HEK293 (cell line): ENCODE measurements at regions not wholly inside any gene's neighbourhood (a gene's known extent, or its start where the extent isn't known, plus 50 kb on each side); places are given as distances from the start of the nearest gene placed in this dataset.
"Not testable (repeated sequence)": the region's sequence is repeated elsewhere in the genome, so short reads cannot be mapped to it uniquely, and the experiment has no call there.

Source experiments
- HIC1 ChIP-seq: fragments of 450-650 bp; formaldehyde crosslinking; IDR thresholded peaks from 2 replicates; pipeline ENCODE4 v1.5.1; 2016; ENCODE audit warnings: missing biosample characterization, missing genetic modification characterization
- REST ChIP-seq: fragments of 450-650 bp; formaldehyde crosslinking; IDR thresholded peaks from 2 replicates; pipeline ENCODE4 v1.5.1; 2016; ENCODE audit warnings: missing biosample characterization, missing genetic modification characterization
- ZNF138 ChIP-seq: fragments of 450-650 bp; formaldehyde crosslinking; IDR thresholded peaks from 2 replicates; pipeline ENCODE4 v1.5.1; 2016; ENCODE audit warnings: missing biosample characterization, missing genetic modification characterization, borderline replicate concordance
- ZNF366 ChIP-seq: fragments of 450-650 bp; formaldehyde crosslinking; conservative IDR thresholded peaks from 2 replicates; pipeline ENCODE4 v1.5.1; 2016; ENCODE audit warnings: missing biosample characterization, missing genetic modification characterization
- ZNF561 ChIP-seq: fragments of 450-650 bp; IDR thresholded peaks from 2 replicates; pipeline ENCODE4 v1.5.1; 2018; ENCODE audit warnings: missing biosample characterization, missing genetic modification characterization, borderline replicate concordance
- ZNF701 ChIP-seq: fragments of 450-650 bp; formaldehyde crosslinking; IDR thresholded peaks from 2 replicates; pipeline ENCODE4 v1.5.1; 2016; ENCODE audit warnings: missing biosample characterization, missing genetic modification characterization
- ZSCAN16 ChIP-seq: fragments of 450-650 bp; formaldehyde crosslinking; IDR thresholded peaks from 2 replicates; pipeline ENCODE4 v1.5.1; 2016; ENCODE audit warnings: missing biosample characterization, missing genetic modification characterization
- TF ChIP-seq, protein P1 (sequence below): fragments of 450-650 bp; formaldehyde crosslinking; IDR thresholded peaks from 2 replicates; pipeline ENCODE4 v1.5.1; 2016; ENCODE audit warnings: missing biosample characterization, missing genetic modification characterization
- TF ChIP-seq, protein P2 (sequence below): fragments of 450-650 bp; formaldehyde crosslinking; IDR thresholded peaks from 2 replicates; pipeline ENCODE4 v1.5.1; 2016; ENCODE audit warnings: missing biosample characterization, missing genetic modification characterization
- TF ChIP-seq, protein P3 (sequence below): fragments of 450-650 bp; formaldehyde crosslinking; IDR thresholded peaks from 2 replicates; pipeline ENCODE4 v1.5.1; 2017; ENCODE audit warnings: missing biosample characterization, missing genetic modification characterization
- TF ChIP-seq, protein P4 (sequence below): fragments of 450-650 bp; formaldehyde crosslinking; IDR thresholded peaks from 2 replicates; pipeline ENCODE4 v1.5.1; 2016; ENCODE audit warnings: missing biosample characterization, missing genetic modification characterization

DNA sequence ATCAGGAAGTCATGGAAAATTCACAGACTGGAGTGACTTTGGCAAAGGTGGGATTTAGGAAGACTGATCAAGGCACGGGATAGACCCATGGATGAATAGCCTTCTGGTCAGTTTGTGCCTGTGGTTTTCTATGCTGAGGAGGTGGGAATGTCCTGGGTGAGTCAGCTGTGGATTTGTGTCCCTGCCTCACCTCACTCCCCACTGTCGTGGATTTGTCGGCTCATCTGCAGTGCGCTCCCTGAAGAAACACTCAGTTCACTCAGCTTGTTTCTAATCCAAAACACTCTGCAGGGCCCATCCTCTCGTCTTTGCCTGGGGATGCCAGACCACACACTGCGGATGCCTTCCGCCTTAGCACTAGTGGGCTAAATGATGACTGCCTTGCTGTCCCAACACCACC lies 50.2 kb upstream of the TP53BP2 start:
- TF ChIP-seq, protein P1, sequence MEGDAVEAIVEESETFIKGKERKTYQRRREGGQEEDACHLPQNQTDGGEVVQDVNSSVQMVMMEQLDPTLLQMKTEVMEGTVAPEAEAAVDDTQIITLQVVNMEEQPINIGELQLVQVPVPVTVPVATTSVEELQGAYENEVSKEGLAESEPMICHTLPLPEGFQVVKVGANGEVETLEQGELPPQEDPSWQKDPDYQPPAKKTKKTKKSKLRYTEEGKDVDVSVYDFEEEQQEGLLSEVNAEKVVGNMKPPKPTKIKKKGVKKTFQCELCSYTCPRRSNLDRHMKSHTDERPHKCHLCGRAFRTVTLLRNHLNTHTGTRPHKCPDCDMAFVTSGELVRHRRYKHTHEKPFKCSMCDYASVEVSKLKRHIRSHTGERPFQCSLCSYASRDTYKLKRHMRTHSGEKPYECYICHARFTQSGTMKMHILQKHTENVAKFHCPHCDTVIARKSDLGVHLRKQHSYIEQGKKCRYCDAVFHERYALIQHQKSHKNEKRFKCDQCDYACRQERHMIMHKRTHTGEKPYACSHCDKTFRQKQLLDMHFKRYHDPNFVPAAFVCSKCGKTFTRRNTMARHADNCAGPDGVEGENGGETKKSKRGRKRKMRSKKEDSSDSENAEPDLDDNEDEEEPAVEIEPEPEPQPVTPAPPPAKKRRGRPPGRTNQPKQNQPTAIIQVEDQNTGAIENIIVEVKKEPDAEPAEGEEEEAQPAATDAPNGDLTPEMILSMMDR: not testable (repeated sequence)
- TF ChIP-seq, protein P2, sequence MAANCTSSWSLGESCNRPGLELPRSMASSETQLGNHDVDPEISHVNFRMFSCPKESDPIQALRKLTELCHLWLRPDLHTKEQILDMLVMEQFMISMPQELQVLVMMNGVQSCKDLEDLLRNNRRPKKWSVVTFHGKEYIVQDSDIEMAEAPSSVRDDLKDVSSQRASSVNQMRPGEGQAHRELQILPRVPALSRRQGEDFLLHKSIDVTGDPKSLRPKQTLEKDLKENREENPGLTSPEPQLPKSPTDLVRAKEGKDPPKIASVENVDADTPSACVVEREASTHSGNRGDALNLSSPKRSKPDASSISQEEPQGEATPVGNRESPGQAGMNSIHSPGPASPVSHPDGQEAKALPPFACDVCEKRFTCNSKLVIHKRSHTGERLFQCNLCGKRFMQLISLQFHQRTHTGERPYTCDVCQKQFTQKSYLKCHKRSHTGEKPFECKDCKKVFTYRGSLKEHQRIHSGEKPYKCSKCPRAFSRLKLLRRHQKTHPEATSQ (tag by site-specific recombination): not testable (repeated sequence)
- TF ChIP-seq REST (tag by site-specific recombination); ZNF701; ZNF366 (tag by site-specific recombination); HIC1 (tag by site-specific recombination); ZSCAN16 (tag by site-specific recombination); ZNF561 (tag by site-specific recombination); ZNF138 (tag by site-specific recombination): not testable (repeated sequence)
- TF ChIP-seq, protein P3, sequence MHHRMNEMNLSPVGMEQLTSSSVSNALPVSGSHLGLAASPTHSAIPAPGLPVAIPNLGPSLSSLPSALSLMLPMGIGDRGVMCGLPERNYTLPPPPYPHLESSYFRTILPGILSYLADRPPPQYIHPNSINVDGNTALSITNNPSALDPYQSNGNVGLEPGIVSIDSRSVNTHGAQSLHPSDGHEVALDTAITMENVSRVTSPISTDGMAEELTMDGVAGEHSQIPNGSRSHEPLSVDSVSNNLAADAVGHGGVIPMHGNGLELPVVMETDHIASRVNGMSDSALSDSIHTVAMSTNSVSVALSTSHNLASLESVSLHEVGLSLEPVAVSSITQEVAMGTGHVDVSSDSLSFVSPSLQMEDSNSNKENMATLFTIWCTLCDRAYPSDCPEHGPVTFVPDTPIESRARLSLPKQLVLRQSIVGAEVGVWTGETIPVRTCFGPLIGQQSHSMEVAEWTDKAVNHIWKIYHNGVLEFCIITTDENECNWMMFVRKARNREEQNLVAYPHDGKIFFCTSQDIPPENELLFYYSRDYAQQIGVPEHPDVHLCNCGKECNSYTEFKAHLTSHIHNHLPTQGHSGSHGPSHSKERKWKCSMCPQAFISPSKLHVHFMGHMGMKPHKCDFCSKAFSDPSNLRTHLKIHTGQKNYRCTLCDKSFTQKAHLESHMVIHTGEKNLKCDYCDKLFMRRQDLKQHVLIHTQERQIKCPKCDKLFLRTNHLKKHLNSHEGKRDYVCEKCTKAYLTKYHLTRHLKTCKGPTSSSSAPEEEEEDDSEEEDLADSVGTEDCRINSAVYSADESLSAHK (tag by site-specific recombination): not testable (repeated sequence)
- TF ChIP-seq, protein P4, sequence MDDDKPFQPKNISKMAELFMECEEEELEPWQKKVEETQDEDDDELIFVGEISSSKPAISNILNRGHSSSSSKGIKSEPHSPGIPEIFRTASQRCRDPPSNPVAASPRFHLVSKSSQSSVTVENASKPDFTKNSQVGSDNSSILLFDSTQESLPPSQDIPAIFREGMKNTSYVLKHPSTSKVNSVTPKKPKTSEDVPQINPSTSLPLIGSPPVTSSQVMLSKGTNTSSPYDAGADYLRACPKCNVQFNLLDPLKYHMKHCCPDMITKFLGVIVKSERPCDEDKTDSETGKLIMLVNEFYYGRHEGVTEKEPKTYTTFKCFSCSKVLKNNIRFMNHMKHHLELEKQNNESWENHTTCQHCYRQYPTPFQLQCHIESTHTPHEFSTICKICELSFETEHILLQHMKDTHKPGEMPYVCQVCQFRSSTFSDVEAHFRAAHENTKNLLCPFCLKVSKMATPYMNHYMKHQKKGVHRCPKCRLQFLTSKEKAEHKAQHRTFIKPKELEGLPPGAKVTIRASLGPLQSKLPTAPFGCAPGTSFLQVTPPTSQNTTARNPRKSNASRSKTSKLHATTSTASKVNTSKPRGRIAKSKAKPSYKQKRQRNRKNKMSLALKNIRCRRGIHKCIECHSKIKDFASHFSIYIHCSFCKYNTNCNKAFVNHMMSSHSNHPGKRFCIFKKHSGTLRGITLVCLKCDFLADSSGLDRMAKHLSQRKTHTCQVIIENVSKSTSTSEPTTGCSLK: not testable (repeated sequence)
